Gastroesophageal sphincter (tissue), 4 donors: ENCODE measurements at regions not wholly inside any gene's neighbourhood (a gene's known extent, or its start where the extent isn't known, plus 50 kb on each side); places are given as distances from the start of the nearest gene placed in this dataset.

ENCODE experiments used
- ATAC-seq: fragments of 150-250 bp; one replicate; pipeline ENCODE4 v1.9.1; 2016; ENCODE audit warnings: mild to moderate bottlenecking, moderate library complexity
- H3K27ac ChIP-seq, 4 donors: fragments of 200-600 bp; sonication (generic) in 3 of 4; 1 replicate in 3 of 4; 2 replicates in 1 of 4; pipeline ENCODE4 v1.5.1; 2016 to 2019
- H3K27me3 ChIP-seq: fragments of 200-600 bp; sonication (generic); one replicate; pipeline ENCODE4 v1.5.1; 2019
- H3K36me3 ChIP-seq, 2 donors: fragments of 200-600 bp; sonication (generic); one replicate each; pipeline ENCODE4 v1.5.1; 2019; ENCODE audit warnings: control low read depth in 1 of 2
- H3K4me1 ChIP-seq, 3 donors: fragments of 200-600 bp; sonication (generic); 1 replicate in 2 of 3; 2 replicates in 1 of 3; pipeline ENCODE4 v1.5.1; 2016 to 2019; ENCODE audit warnings: control low read depth in 2 of 3
- H3K4me3 ChIP-seq, 2 donors: fragments of 200-600 bp; sonication (generic); one replicate each; pipeline ENCODE4 v1.5.1; 2019; ENCODE audit warnings: mild to moderate bottlenecking in 1 of 2, moderate library complexity in 1 of 2
- H3K9me3 ChIP-seq, 3 donors: fragments of 200-600 bp; sonication (generic); one replicate each; pipeline ENCODE4 v1.5.1; 2017 to 2019; ENCODE audit warnings: control low read depth in 2 of 3
- CTCF ChIP-seq, 4 experiments: fragments of 200-600 bp in 2 of 4; fragments of 450-650 bp in 2 of 4; sonication (generic) in 1 of 4; IDR thresholded peaks; one replicate each; pipeline ENCODE4 v1.5.1; 2017 to 2019; ENCODE audit warnings: antibody characterized with exemption in 4 of 4, mild to moderate bottlenecking in 2 of 4, moderate library complexity in 2 of 4
- EP300 ChIP-seq: sonication (generic); formaldehyde crosslinking; IDR thresholded peaks from one replicate; pipeline ENCODE4 v1.6.1; 2017; ENCODE audit warnings: antibody characterized with exemption, mild to moderate bottlenecking
- POLR2A ChIP-seq, 2 donors: fragments of 450-650 bp; IDR thresholded peaks; one replicate each; pipeline ENCODE4 v1.6.1; 2017; ENCODE audit warnings: antibody characterized with exemption in 2 of 2, mild to moderate bottlenecking in 2 of 2, moderate library complexity in 1 of 2
- POLR2AphosphoS5 ChIP-seq: sonication (generic); formaldehyde crosslinking; IDR thresholded peaks from one replicate; pipeline ENCODE4 v1.6.1; 2017; ENCODE audit warnings: antibody characterized with exemption
- WGBS, 2 donors: methylation state at CpG; one replicate each; pipeline ENCODE4 v1.1.5; 2018; ENCODE audit warnings: low coverage in 1 of 2; 5-methylcytosine and 5-hydroxymethylcytosine counted together

- no peak overlapping the region for H3K4me3 ChIP-seq
- no peaks in the 10 kb centered on the region for H3K36me3 ChIP-seq
- TF ChIP-seq POLR2A (IDR thresholded peaks at IDR 0.05) (no peak), POLR2AphosphoS5 (no peak), EP300 (no peak), CTCF (IDR thresholded peaks at IDR 0.05) (no peak)
- H3K9me3 ChIP-seq: no peaks in the 10 kb centered on the region
- no peaks in the 10 kb centered on the region for H3K4me1 ChIP-seq
- H3K27ac ChIP-seq: no peak overlapping the region
- H3K27me3 ChIP-seq: no peaks in the 10 kb centered on the region
- WGBS, 2 donors: 80 to 100% methylated on average over 1 of the region's 1 CpG
- ATAC-seq: no peak
Observed at GRCh38 chr3:110711130-110711832, 360.3 kb upstream of the NECTIN3 start.

DNA sequence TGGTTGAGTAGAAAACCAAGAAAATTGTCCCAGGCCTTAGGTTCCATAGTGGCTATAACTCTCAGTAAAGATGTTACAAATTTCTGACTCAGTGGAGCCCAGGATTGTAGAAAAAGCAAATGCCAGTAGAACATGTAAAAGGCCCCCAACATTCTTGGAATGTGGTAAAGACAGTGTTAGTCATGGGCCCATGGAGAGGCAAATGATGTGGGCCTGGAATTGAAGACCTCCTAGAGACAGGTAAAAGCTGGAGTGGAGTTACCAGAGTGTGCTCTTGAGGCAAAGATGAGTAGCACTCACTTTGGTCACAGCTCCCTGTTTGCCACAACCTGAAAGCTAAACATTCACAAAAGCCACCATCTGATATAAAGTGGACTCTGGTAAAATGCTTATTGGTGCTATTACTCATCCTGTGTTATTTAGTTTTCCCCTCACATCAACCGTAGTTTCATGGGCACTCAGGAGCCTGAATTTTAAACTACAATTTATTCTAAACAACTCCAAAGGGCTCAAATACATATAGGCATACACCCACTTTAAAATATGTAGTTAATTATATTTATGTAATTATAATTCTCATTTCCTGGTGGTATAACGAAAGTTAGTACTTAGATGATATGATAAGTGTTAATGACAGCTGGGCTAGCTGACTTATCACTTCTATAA lies 359.6 kb upstream of the NECTIN3 start:
- no peaks in the 10 kb centered on the region for H3K9me3 ChIP-seq
- 58 to 74% methylated on average over 2 of the region's 2 CpGs for WGBS, 2 donors
- H3K27me3 ChIP-seq: no peaks in the 10 kb centered on the region
- H3K4me3 ChIP-seq: no peak overlapping the region
- H3K36me3 ChIP-seq: no peaks in the 10 kb centered on the region
- H3K27ac ChIP-seq: no peak overlapping the region
- TF ChIP-seq CTCF (IDR thresholded peaks at IDR 0.05) (no peak), POLR2A (IDR thresholded peaks at IDR 0.05) (no peak), EP300 (no peak), POLR2AphosphoS5 (no peak)
- no peaks in the 10 kb centered on the region for H3K4me1 ChIP-seq
- no peak for ATAC-seq

DNA sequence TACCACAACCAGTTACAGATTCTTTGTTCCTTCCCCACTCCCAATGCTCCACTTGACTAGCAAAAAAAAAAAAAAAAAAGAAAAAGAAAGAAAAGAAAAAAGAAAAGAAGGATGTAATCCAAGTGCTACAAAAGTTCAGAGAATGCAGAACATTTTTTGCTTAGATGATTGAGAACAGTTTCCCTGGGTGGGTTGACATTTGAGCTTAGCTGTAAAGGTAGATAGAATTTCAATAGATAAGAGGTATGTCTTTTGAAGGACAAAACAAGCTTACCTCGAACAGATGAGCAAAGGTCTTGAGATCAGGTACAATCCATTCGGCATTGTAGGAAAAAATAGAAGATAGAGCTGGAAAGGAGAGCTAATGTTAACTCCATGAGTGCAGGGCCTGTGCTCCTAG lies 344.6 kb upstream of the NECTIN3 start:
- WGBS, 2 donors: 49 to 61% methylated on average over 2 of the region's 2 CpGs
- H3K4me3 ChIP-seq: no peak overlapping the region
- H3K36me3 ChIP-seq: no peaks in the 10 kb centered on the region
- no peaks in the 10 kb centered on the region for H3K9me3 ChIP-seq
- no peaks in the 10 kb centered on the region for H3K27me3 ChIP-seq
- TF ChIP-seq POLR2AphosphoS5 (no peak), EP300 (no peak), CTCF (IDR thresholded peaks at IDR 0.05) (no peak), POLR2A (IDR thresholded peaks at IDR 0.05) (no peak)
- no peak for ATAC-seq
- no peaks in the 10 kb centered on the region for H3K4me1 ChIP-seq
- H3K27ac ChIP-seq: no peak overlapping the region

GRCh38 chr3:110731148-110731547 lies 340.5 kb upstream of the NECTIN3 start:
- no peak overlapping the region for H3K4me3 ChIP-seq
- 83 to 88% methylated on average over 1 of the region's 1 CpG for WGBS, 2 donors
- TF ChIP-seq POLR2AphosphoS5: no peak
- no peak for TF ChIP-seq CTCF (IDR thresholded peaks at IDR 0.05)
- no peak for TF ChIP-seq POLR2A (IDR thresholded peaks at IDR 0.05)
- no peak for TF ChIP-seq EP300
- no peak overlapping the region for H3K27ac ChIP-seq
- no peak for ATAC-seq
- no peaks in the 10 kb centered on the region for H3K9me3 ChIP-seq
- H3K27me3 ChIP-seq: no peaks in the 10 kb centered on the region
- no peaks in the 10 kb centered on the region for H3K4me1 ChIP-seq
- H3K36me3 ChIP-seq: no peaks in the 10 kb centered on the region

DNA sequence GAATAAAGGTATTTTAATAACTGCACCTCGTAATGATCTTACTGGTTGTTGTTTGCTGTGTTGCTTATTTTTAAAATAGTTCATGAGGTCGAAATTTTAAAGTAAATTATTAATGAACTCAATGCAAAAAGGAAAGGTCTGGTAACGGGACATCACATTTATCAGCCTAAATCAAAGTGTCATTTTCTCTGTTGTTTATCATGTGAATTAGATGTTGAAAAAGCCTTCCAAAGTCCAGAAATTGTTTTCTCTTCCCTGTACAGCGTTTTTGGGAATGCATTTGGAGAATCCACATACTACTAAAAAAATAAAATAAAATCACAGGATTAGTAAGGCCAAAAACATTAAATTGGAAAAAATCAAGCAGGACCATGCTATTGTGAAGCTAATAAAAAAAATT lies 339.2 kb upstream of the NECTIN3 start:
- 65 to 81% methylated on average over 3 to 4 of the region's 4 CpGs for WGBS, 2 donors

More for the DNA sequence above, 339.2 kb upstream of the NECTIN3 start:
- TF ChIP-seq POLR2AphosphoS5 (no peak), EP300 (no peak), CTCF (IDR thresholded peaks at IDR 0.05) (no peak), POLR2A (IDR thresholded peaks at IDR 0.05) (no peak)
- no peaks in the 10 kb centered on the region for H3K4me1 ChIP-seq
- H3K9me3 ChIP-seq: no peaks in the 10 kb centered on the region
- ATAC-seq: no peak
- no peak overlapping the region for H3K27ac ChIP-seq
- H3K27me3 ChIP-seq: no peaks in the 10 kb centered on the region
- H3K36me3 ChIP-seq: no peaks in the 10 kb centered on the region
- H3K4me3 ChIP-seq: no peak overlapping the region
